Activated CD4-positive, alpha-beta T cell treated with anti-CD3 and anti-CD28 coated beads, Interleukin-2, amount 10 ng/mL, durations not matched to agents 7 days and 5 days (primary cell): ENCODE measurements at regions not wholly inside any gene's neighbourhood (a gene's known extent, or its start where the extent isn't known, plus 50 kb on each side); places are given as distances from the start of the nearest gene placed in this dataset.
"Not testable (repeated sequence)": the region's sequence is repeated elsewhere in the genome, so short reads cannot be mapped to it uniquely, and the experiment has no call there.

ENCODE experiments used
- CTCF ChIA-PET: fragments of 350-600 bp; sonication (Branson Sonifier 250); formaldehyde crosslinking; loops from one replicate; lab custom pipeline; 2021; ENCODE audit warnings: antibody characterized with exemption; lab: Charles Lee
- POLR2A ChIA-PET: fragments of 350-600 bp; sonication (Branson Sonifier 250); formaldehyde crosslinking; loops from one replicate; lab custom pipeline; 2021; ENCODE audit warnings: antibody characterized with exemption; lab: Charles Lee
- DNase-seq: peaks from one replicate; pipeline ENCODE4 v3.0.0-alpha.2; 2020
- H3K27ac Mint-ChIP-seq: one replicate; pipeline ENCODE4 v1.8.0; 2021; ENCODE audit warnings: mild to moderate bottlenecking, moderate library complexity, mixed read lengths
- H3K27me3 Mint-ChIP-seq: one replicate; pipeline ENCODE4 v1.8.0; 2021; ENCODE audit warnings: mixed read lengths
- H3K36me3 Mint-ChIP-seq: one replicate; pipeline ENCODE4 v1.8.0; 2021; ENCODE audit warnings: low read depth, mixed read lengths
- H3K4me1 Mint-ChIP-seq: one replicate; pipeline ENCODE4 v1.8.0; 2021; ENCODE audit warnings: mixed read lengths
- H3K4me3 Mint-ChIP-seq: one replicate; pipeline ENCODE4 v1.8.0; 2021; ENCODE audit warnings: mild to moderate bottlenecking, moderate library complexity, mixed read lengths
- H3K9me3 Mint-ChIP-seq: one replicate; pipeline ENCODE4 v1.8.0; 2021; ENCODE audit warnings: mixed read lengths

- Mint-ChIP-seq H3K4me3 (no peak overlapping the region), H3K36me3 (no peaks in the 10 kb centered on the region), H3K9me3 (peaks cover 6% of the 10 kb centered on the region), H3K4me1 (no peaks in the 10 kb centered on the region), H3K27me3 (peaks cover 3% of the 10 kb centered on the region), H3K27ac (no peak overlapping the region)
- DNase-seq, result no peak
- CTCF ChIA-PET, result no interaction called here
- POLR2A ChIA-PET, result no interaction called here
These were observed 323.3 kb downstream of the CRPPA start for GRCh38 chr7:16098058-16098457.

- CTCF ChIA-PET, result no interaction called here
- H3K27me3 Mint-ChIP-seq, result no peaks in the 10 kb centered on the region
These were observed 326.0 kb downstream of the CRPPA start for GRCh38 chr7:16095171-16095950.

DNA sequence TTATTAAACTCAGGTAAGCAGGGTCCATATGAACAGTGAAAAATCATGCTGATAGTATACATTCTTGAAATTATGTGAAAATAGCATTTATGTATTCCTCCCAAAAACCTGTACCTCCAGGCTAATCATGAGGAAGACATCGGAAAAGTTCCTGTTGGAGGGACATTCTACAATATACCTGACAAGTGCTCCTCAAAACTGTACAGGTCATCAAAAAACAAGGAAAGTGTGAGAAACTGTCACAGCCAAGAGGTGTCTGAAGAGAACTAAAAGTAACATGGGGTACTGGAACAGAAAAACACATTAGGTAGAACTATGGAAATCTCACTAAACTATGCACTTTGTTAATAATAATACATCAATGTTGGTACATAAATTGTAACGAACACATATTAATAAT, 326.7 kb downstream of the CRPPA start:
- no peaks in the 10 kb centered on the region for H3K4me1 Mint-ChIP-seq
- DNase-seq, result no peak
- H3K4me3 Mint-ChIP-seq, result no peak overlapping the region
- no peak overlapping the region for H3K27ac Mint-ChIP-seq
- ChIA-PET POLR2A (no interaction called here), CTCF (no interaction called here)
- no peaks in the 10 kb centered on the region for H3K9me3 Mint-ChIP-seq
- no peaks in the 10 kb centered on the region for H3K36me3 Mint-ChIP-seq
- no peaks in the 10 kb centered on the region for H3K27me3 Mint-ChIP-seq

More at GRCh38 chr7:16095171-16095950, 326.0 kb downstream of the CRPPA start:
- no peaks in the 10 kb centered on the region for H3K36me3 Mint-ChIP-seq
- no peak overlapping the region for H3K4me3 Mint-ChIP-seq
- no peaks in the 10 kb centered on the region for H3K4me1 Mint-ChIP-seq
- no peak for DNase-seq
- POLR2A ChIA-PET, result no interaction called here
- H3K9me3 Mint-ChIP-seq, result no peaks in the 10 kb centered on the region
- no peak overlapping the region for H3K27ac Mint-ChIP-seq

GRCh38 chr7:16092711-16093110, 328.6 kb downstream of the CRPPA start:
- H3K36me3 Mint-ChIP-seq, result no peaks in the 10 kb centered on the region
- CTCF ChIA-PET, result no interaction called here
- H3K4me1 Mint-ChIP-seq, result no peaks in the 10 kb centered on the region
- H3K9me3 Mint-ChIP-seq, result no peaks in the 10 kb centered on the region
- no peak overlapping the region for H3K27ac Mint-ChIP-seq
- no peak for DNase-seq
- H3K27me3 Mint-ChIP-seq, result no peaks in the 10 kb centered on the region
- POLR2A ChIA-PET, result no interaction called here
- no peak overlapping the region for H3K4me3 Mint-ChIP-seq

DNA sequence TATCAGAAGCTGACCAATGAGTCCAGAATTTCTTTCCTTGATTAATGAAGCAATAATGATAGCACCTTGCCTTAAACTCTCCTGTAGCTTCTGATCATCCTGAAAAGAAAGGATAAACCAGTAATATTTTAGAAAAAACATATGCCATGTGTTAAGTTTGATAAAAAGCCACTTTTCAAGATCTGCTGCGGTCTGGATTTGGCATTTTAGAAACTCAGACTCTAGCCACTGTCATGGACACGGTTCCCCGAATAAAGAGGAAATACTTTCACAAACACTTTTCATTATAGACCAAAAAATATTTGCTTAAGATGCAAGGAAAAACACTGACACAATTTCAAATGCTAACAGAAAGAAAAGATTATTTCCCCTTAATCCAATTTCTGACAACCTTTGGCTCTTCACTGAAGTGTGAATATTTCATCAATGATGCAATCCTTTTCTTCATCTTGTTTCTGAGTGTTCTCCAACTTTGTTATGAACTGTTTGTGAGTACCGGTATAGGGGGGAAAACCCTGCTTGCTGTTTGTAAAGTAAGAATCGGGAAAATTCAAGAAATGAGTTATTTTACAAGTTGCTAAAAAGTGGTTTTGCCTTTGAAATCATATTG, 329.5 kb downstream of the CRPPA start:
- Mint-ChIP-seq H3K4me3 (no peak overlapping the region), H3K27ac (no peak overlapping the region), H3K4me1 (no peaks in the 10 kb centered on the region), H3K27me3 (no peaks in the 10 kb centered on the region), H3K36me3 (no peaks in the 10 kb centered on the region), H3K9me3 (no peaks in the 10 kb centered on the region)
- POLR2A ChIA-PET, result no interaction called here
- CTCF ChIA-PET, result no interaction called here
- DNase-seq, result no peak

DNA sequence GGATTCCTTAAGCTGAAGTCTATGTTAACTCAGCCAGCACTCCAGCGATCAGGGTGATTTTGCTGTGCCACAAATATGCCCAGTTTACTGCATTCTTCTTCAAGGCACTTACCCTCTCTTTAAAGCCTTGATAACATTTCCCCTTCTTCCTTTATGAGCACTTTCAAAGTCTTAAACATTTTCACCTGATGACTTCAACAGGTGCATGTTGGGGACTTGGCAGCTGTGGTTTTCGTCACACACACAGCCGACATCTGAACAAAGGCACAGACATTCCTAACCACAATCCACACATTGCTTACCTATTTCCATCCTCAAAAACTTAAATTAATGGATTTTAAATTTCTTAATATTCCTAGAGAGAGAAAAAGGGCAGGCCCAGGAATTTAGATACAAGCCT, 331.5 kb downstream of the CRPPA start:
- ChIA-PET CTCF (interaction anchor here (0.7 kb wide), 1 partner anchor 700 kb away, joined by 3 read pairs; no protein-coding TSS in a partner anchor), POLR2A (no interaction called here)
- no peaks in the 10 kb centered on the region for H3K36me3 Mint-ChIP-seq
- no peak overlapping the region for H3K27ac Mint-ChIP-seq
- no peaks in the 10 kb centered on the region for H3K4me1 Mint-ChIP-seq
- H3K4me3 Mint-ChIP-seq, result no peak overlapping the region
- no peaks in the 10 kb centered on the region for H3K9me3 Mint-ChIP-seq
- no peaks in the 10 kb centered on the region for H3K27me3 Mint-ChIP-seq
- DNase-seq, result no peak

- ChIA-PET CTCF (interaction anchor here (0.7 to 0.9 kb wide), 2 partner anchors 11 to 700 kb away, joined by 3 read pairs; no protein-coding TSS in a partner anchor), POLR2A (no interaction called here)
- H3K27me3 Mint-ChIP-seq, result no peaks in the 10 kb centered on the region
- H3K9me3 Mint-ChIP-seq, result no peaks in the 10 kb centered on the region
- no peaks in the 10 kb centered on the region for H3K4me1 Mint-ChIP-seq
- no peak for DNase-seq
- no peak overlapping the region for H3K4me3 Mint-ChIP-seq
- no peaks in the 10 kb centered on the region for H3K36me3 Mint-ChIP-seq
- H3K27ac Mint-ChIP-seq, result no peak overlapping the region
These were observed 332.1 kb downstream of the CRPPA start for GRCh38 chr7:16089191-16089590.

DNA sequence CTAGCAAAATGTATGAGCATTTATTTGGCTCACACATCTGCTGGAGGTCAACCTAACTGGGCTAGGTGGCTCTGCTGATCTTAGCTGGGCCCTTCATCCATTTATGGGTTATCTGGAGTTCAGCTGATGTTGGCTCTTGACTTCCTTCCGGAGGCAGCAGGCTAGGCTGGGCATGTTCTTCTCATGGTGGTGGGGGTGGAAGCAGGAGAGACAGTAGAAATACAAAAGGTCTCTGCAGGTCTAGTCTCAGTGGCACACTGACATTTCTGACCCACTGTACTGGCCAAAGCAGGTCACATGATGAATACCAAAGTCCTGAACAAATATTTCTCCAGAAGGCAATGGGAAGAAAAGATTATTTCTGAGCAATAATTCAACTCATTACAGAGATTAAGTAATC, 334.6 kb downstream of the CRPPA start:
- Mint-ChIP-seq H3K4me1 (no peaks in the 10 kb centered on the region), H3K27me3 (no peaks in the 10 kb centered on the region), H3K27ac (no peak overlapping the region), H3K9me3 (no peaks in the 10 kb centered on the region), H3K4me3 (no peak overlapping the region), H3K36me3 (no peaks in the 10 kb centered on the region)
- CTCF ChIA-PET, result no interaction called here
- POLR2A ChIA-PET, result no interaction called here
- DNase-seq, result no peak

DNA sequence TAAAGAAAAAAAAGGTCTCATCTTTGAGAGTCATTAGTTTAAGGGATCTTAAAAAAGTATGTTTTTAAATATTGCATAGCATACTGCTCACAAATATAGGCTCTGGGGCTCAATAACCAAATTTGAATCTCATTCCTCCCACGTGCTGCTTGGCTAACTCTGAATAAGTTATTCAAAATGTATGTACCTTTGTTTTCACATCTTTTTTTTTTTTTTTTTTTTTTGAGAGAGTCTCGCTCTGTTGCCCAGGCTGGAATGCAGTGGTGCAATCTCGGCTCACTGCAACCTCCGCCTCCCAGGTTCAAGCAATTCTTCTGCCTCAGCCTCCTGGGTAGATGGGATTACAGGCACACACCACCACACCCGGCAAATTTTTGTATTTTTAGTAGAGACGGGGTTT, 335.6 kb downstream of the CRPPA start:
- H3K27ac Mint-ChIP-seq, DNase-seq, H3K27me3 Mint-ChIP-seq, H3K4me1 Mint-ChIP-seq, H3K36me3 Mint-ChIP-seq, POLR2A ChIA-PET, H3K4me3 Mint-ChIP-seq, CTCF ChIA-PET, H3K9me3 Mint-ChIP-seq: not testable (repeated sequence)

DNA sequence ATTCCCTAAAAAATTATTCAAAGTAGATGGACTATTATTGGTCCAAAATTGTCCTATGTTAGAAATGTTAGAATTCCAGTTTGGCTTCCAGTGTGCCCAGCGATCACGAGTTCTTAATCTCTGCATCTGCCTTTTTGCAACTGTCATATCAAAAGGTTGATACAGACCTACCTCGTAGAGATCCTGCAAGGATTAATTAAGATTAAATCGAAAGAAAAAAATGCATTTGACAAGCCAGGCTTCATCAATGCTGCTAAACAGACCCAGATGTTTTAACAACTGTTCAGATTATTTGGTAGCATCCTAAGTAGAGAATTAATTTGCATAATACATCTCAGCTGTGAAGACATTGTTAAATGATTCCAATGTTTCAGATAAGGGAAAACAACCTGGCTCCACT, 336.5 kb downstream of the CRPPA start:
- no peaks in the 10 kb centered on the region for H3K4me1 Mint-ChIP-seq
- POLR2A ChIA-PET, result no interaction called here
- CTCF ChIA-PET, result no interaction called here
- H3K4me3 Mint-ChIP-seq, result no peak overlapping the region
- no peak overlapping the region for H3K27ac Mint-ChIP-seq
- H3K36me3 Mint-ChIP-seq, result no peaks in the 10 kb centered on the region
- no peaks in the 10 kb centered on the region for H3K27me3 Mint-ChIP-seq
- no peaks in the 10 kb centered on the region for H3K9me3 Mint-ChIP-seq
- no peak for DNase-seq

DNA sequence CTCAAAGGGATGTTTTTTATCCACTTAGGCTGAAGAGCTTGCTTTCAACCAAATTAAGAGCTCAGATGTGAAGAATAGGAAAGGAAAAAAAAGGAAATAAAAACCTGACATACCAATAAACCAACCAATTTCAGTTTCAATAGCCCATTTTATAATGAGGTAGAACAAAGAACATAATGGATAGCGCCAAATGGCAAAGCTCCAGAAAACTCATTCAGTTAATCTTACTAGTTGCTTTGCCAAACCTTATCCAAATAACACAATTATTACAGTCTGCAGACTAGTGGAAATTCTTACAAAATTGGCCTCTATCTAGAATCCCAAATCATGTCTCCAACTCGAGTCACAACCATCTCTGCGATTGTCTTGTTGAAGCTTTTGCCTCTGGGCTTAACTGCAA, 337.0 kb downstream of the CRPPA start:
- DNase-seq, result no peak
- Mint-ChIP-seq H3K4me3 (no peak overlapping the region), H3K27me3 (no peaks in the 10 kb centered on the region), H3K27ac (no peak overlapping the region), H3K36me3 (no peaks in the 10 kb centered on the region), H3K4me1 (no peaks in the 10 kb centered on the region), H3K9me3 (no peaks in the 10 kb centered on the region)
- POLR2A ChIA-PET, result no interaction called here
- CTCF ChIA-PET, result no interaction called here

- no peaks in the 10 kb centered on the region for H3K9me3 Mint-ChIP-seq
- H3K36me3 Mint-ChIP-seq, result no peaks in the 10 kb centered on the region
- H3K4me3 Mint-ChIP-seq, result no peak overlapping the region
- no peak overlapping the region for H3K27ac Mint-ChIP-seq
- DNase-seq, result no peak
- H3K27me3 Mint-ChIP-seq, result no peaks in the 10 kb centered on the region
- H3K4me1 Mint-ChIP-seq, result no peaks in the 10 kb centered on the region
- CTCF ChIA-PET, result no interaction called here
- POLR2A ChIA-PET, result no interaction called here
These were observed 337.4 kb downstream of the CRPPA start for GRCh38 chr7:16083931-16084330.

- H3K27me3 Mint-ChIP-seq, result no peaks in the 10 kb centered on the region
These were observed 341.2 kb downstream of the CRPPA start for GRCh38 chr7:16080131-16080530.

GRCh38 chr7:16079723-16080122, 341.6 kb downstream of the CRPPA start:
- ChIA-PET CTCF (no interaction called here), POLR2A (no interaction called here)
- H3K4me1 Mint-ChIP-seq, result no peaks in the 10 kb centered on the region
- DNase-seq, result no peak
- H3K4me3 Mint-ChIP-seq, result no peak overlapping the region
- H3K9me3 Mint-ChIP-seq, result no peaks in the 10 kb centered on the region
- H3K27ac Mint-ChIP-seq, result no peak overlapping the region
- H3K36me3 Mint-ChIP-seq, result no peaks in the 10 kb centered on the region
- no peaks in the 10 kb centered on the region for H3K27me3 Mint-ChIP-seq

More at GRCh38 chr7:16080131-16080530, 341.2 kb downstream of the CRPPA start:
- Mint-ChIP-seq H3K36me3 (no peaks in the 10 kb centered on the region), H3K4me3 (no peak overlapping the region), H3K9me3 (no peaks in the 10 kb centered on the region), H3K27ac (no peak overlapping the region), H3K4me1 (no peaks in the 10 kb centered on the region)
- POLR2A ChIA-PET, result no interaction called here
- CTCF ChIA-PET, result no interaction called here
- no peak for DNase-seq
